ENCODE measurements at regions not wholly inside any gene's neighbourhood (a gene's known extent, or its start where the extent isn't known, plus 50 kb on each side); places are given as distances from the start of the nearest gene placed in this dataset.

GRCh38 chr3:165549665-165550064 is 287.6 kb downstream of the BCHE start:
- no peaks in the 10 kb centered on the region for H3K36me3 ChIP-seq
- ATAC-seq: no peak
- H3K9me3 ChIP-seq: no peaks in the 10 kb centered on the region
- TF ChIP-seq, protein P1, sequence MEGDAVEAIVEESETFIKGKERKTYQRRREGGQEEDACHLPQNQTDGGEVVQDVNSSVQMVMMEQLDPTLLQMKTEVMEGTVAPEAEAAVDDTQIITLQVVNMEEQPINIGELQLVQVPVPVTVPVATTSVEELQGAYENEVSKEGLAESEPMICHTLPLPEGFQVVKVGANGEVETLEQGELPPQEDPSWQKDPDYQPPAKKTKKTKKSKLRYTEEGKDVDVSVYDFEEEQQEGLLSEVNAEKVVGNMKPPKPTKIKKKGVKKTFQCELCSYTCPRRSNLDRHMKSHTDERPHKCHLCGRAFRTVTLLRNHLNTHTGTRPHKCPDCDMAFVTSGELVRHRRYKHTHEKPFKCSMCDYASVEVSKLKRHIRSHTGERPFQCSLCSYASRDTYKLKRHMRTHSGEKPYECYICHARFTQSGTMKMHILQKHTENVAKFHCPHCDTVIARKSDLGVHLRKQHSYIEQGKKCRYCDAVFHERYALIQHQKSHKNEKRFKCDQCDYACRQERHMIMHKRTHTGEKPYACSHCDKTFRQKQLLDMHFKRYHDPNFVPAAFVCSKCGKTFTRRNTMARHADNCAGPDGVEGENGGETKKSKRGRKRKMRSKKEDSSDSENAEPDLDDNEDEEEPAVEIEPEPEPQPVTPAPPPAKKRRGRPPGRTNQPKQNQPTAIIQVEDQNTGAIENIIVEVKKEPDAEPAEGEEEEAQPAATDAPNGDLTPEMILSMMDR (IDR thresholded peaks at IDR 0.05): no peak
- TF ChIP-seq EP300 (IDR thresholded peaks at IDR 0.05): no peak
- no peak for TF ChIP-seq POLR2A (IDR thresholded peaks at IDR 0.05)
- no peak for TF ChIP-seq POLR2AphosphoS5 (IDR thresholded peaks at IDR 0.05)
- no peaks in the 10 kb centered on the region for H3K27me3 ChIP-seq
- peaks cover 0 to 23% (median 5%) of the 10 kb centered on the region in 3 donors for H3K4me1 ChIP-seq
- H3K27ac ChIP-seq: peak overlapping the region in 2 of 4 donors; percentile 1 to 5
- H3K4me3 ChIP-seq: no peak overlapping the region
- 50 to 60% methylated on average over 2 to 4 of the region's 5 CpGs for WGBS, 2 donors (ENCODE audit: low coverage in 1 of 2)

GRCh38 chr3:165549037-165549436 is 288.2 kb downstream of the BCHE start:
- TF ChIP-seq POLR2AphosphoS5 (IDR thresholded peaks at IDR 0.05) (no peak), EP300 (IDR thresholded peaks at IDR 0.05) (no peak)
- TF ChIP-seq, protein P1 (IDR thresholded peaks at IDR 0.05): no peak
- H3K27ac ChIP-seq: peak overlapping the region in 1 of 4 donors; percentile 1
- H3K4me1 ChIP-seq: peaks cover 0 to 23% (median 5%) of the 10 kb centered on the region in 3 donors
- ATAC-seq: no peak
- no peak overlapping the region for H3K4me3 ChIP-seq
- no peaks in the 10 kb centered on the region for H3K9me3 ChIP-seq
- no peaks in the 10 kb centered on the region for H3K36me3 ChIP-seq
- H3K27me3 ChIP-seq: no peaks in the 10 kb centered on the region
- 22 to 33% methylated on average over 1 of the region's 1 CpG for WGBS, 2 donors (ENCODE audit: low coverage in 1 of 2)

GRCh38 chr3:165545059-165545458 is 292.2 kb downstream of the BCHE start:
- H3K27me3 ChIP-seq: no peaks in the 10 kb centered on the region
- no peak overlapping the region for H3K4me3 ChIP-seq
- H3K9me3 ChIP-seq: no peaks in the 10 kb centered on the region
- ATAC-seq: no peak
- TF ChIP-seq POLR2A (IDR thresholded peaks at IDR 0.05): no peak
- TF ChIP-seq POLR2AphosphoS5 (IDR thresholded peaks at IDR 0.05): no peak
- no peak for TF ChIP-seq EP300 (IDR thresholded peaks at IDR 0.05)
- TF ChIP-seq, protein P1 (IDR thresholded peaks at IDR 0.05): no peak
- H3K27ac ChIP-seq: no peak overlapping the region
- H3K4me1 ChIP-seq: peaks cover 0 to 9% (median 2%) of the 10 kb centered on the region in 3 donors
- WGBS, 2 donors (ENCODE audit: low coverage in 1 of 2): 86 to 92% methylated on average over 4 of the region's 4 CpGs
- no peaks in the 10 kb centered on the region for H3K36me3 ChIP-seq

- H3K36me3 ChIP-seq: no peaks in the 10 kb centered on the region
- no peaks in the 10 kb centered on the region for H3K9me3 ChIP-seq
- TF ChIP-seq EP300 (IDR thresholded peaks at IDR 0.05): no peak
- no peak for TF ChIP-seq POLR2AphosphoS5 (IDR thresholded peaks at IDR 0.05)
- no peak for TF ChIP-seq POLR2A (IDR thresholded peaks at IDR 0.05)
- TF ChIP-seq, protein P1 (IDR thresholded peaks at IDR 0.05): no peak
- peaks cover 0 to 3% (median 2%) of the 10 kb centered on the region in 3 donors for H3K4me1 ChIP-seq
- 90 to 100% methylated on average over 4 to 6 of the region's 7 CpGs for WGBS, 2 donors (ENCODE audit: low coverage in 1 of 2)
- H3K4me3 ChIP-seq: no peak overlapping the region
- H3K27me3 ChIP-seq: no peaks in the 10 kb centered on the region
- H3K27ac ChIP-seq: no peak overlapping the region
- ATAC-seq: no peak
Measured at GRCh38 chr3:165544432-165544831, 292.8 kb downstream of the BCHE start.

DNA sequence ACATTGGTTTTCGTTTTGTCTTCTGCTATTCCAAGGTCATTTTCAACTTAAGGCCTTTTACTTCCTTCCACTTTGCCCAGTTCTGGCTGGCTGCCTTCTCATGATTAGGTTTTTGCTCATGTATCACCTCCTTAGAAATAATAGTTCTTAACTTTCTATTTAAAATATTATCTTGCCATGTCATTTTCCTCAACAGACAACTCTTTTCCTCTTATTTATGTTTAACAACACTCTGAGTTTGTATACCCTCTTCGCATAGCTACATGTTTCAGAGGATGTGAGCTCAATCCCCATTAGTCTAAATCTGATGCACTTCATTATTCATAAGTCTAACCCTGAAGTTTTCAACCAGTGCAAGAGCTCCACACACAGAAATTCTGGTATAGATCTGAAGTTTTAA is 299.1 kb downstream of the BCHE start:
- H3K27ac ChIP-seq: peak overlapping the region in 1 of 4 donors; percentile 24
- ATAC-seq: no peak
- TF ChIP-seq POLR2A (IDR thresholded peaks at IDR 0.05) (no peak), POLR2AphosphoS5 (IDR thresholded peaks at IDR 0.05) (no peak)
- H3K27me3 ChIP-seq: no peaks in the 10 kb centered on the region
- no peaks in the 10 kb centered on the region for H3K9me3 ChIP-seq
- no peaks in the 10 kb centered on the region for H3K36me3 ChIP-seq
- H3K4me1 ChIP-seq: no peaks in the 10 kb centered on the region
- WGBS, 2 donors (ENCODE audit: low coverage in 1 of 2): 56 to 94% methylated on average over 2 of the region's 2 CpGs
- H3K4me3 ChIP-seq: no peak overlapping the region

Data from gastroesophageal sphincter (tissue), 4 donors.